ENCODE measurements at regions not wholly inside any gene's neighbourhood (a gene's known extent, or its start where the extent isn't known, plus 50 kb on each side); places are given as distances from the start of the nearest gene placed in this dataset.
"Not testable (repeated sequence)": the region's sequence is repeated elsewhere in the genome, so short reads cannot be mapped to it uniquely, and the experiment has no call there.

- intact Hi-C loops (cut with DNase I; ENCODE audit: low total_unique reads) (no loop called here), in situ Hi-C loops (cut with MboI; ENCODE audit: low sequenced_read_pairs in 4 of 4) (no loop called here)
- Histone ChIP-seq H3K27ac (no peak overlapping the region), H3K4me1 (no peaks in the 10 kb centered on the region), H3K36me3 (no peaks in the 10 kb centered on the region), H3K9me3 (no peaks in the 10 kb centered on the region), H3K27me3 (no peaks in the 10 kb centered on the region), H3K4me3 (no peak overlapping the region)
- DNase-seq (no peak), ATAC-seq (no peak)
- no peak for TF ChIP-seq POLR2A (IDR thresholded peaks at IDR 0.05)
- no peak for TF ChIP-seq CTCF (IDR thresholded peaks at IDR 0.05 in 4 of 5, conservative IDR thresholded peaks at IDR 0.05 in 1 of 5)
Observed at GRCh38 chr7:145831616-145832206, 284.9 kb upstream of the CNTNAP2 start.

GRCh38 chr7:145817687-145818086 is 298.9 kb upstream of the CNTNAP2 start:
- H3K4me3 ChIP-seq, result no peak overlapping the region
- H3K4me1 ChIP-seq, result no peaks in the 10 kb centered on the region
- H3K27me3 ChIP-seq, result no peaks in the 10 kb centered on the region
- no peak overlapping the region for H3K27ac ChIP-seq
- DNase-seq, result no peak
- no peak for TF ChIP-seq POLR2A (IDR thresholded peaks at IDR 0.05)
- TF ChIP-seq CTCF (IDR thresholded peaks at IDR 0.05 in 4 of 5, conservative IDR thresholded peaks at IDR 0.05 in 1 of 5), result no peak
- in situ Hi-C loops (cut with MboI; ENCODE audit: low sequenced_read_pairs in 4 of 4), result no loop called here
- H3K36me3 ChIP-seq, result no peaks in the 10 kb centered on the region
- intact Hi-C loops (cut with DNase I; ENCODE audit: low total_unique reads), result no loop called here
- no peaks in the 10 kb centered on the region for H3K9me3 ChIP-seq
- ATAC-seq, result no peak

- intact Hi-C loops (cut with DNase I; ENCODE audit: low total_unique reads) (no loop called here), in situ Hi-C loops (cut with MboI; ENCODE audit: low sequenced_read_pairs in 4 of 4) (no loop called here)
- DNase-seq, result no peak
- Histone ChIP-seq H3K27me3 (no peaks in the 10 kb centered on the region), H3K4me3 (no peak overlapping the region), H3K9me3 (no peaks in the 10 kb centered on the region), H3K4me1 (no peaks in the 10 kb centered on the region), H3K27ac (no peak overlapping the region), H3K36me3 (no peaks in the 10 kb centered on the region)
- no peak for TF ChIP-seq CTCF (IDR thresholded peaks at IDR 0.05 in 4 of 5, conservative IDR thresholded peaks at IDR 0.05 in 1 of 5)
- TF ChIP-seq POLR2A (IDR thresholded peaks at IDR 0.05), result no peak
- no peak for ATAC-seq
Observed at GRCh38 chr7:145812218-145812617, 304.4 kb upstream of the CNTNAP2 start.

- H3K27ac ChIP-seq; ATAC-seq; H3K27me3 ChIP-seq; H3K9me3 ChIP-seq; H3K36me3 ChIP-seq; H3K4me1 ChIP-seq; in situ Hi-C loops (cut with MboI; ENCODE audit: low sequenced_read_pairs in 4 of 4); intact Hi-C loops (cut with DNase I; ENCODE audit: low total_unique reads); DNase-seq; H3K4me3 ChIP-seq: not testable (repeated sequence)
Observed at GRCh38 chr7:145805496-145805895, 311.1 kb upstream of the CNTNAP2 start.

GRCh38 chr7:145797507-145797906 is 319.1 kb upstream of the CNTNAP2 start:
- H3K4me1 ChIP-seq, result no peaks in the 10 kb centered on the region
- no peaks in the 10 kb centered on the region for H3K9me3 ChIP-seq
- no peaks in the 10 kb centered on the region for H3K27me3 ChIP-seq
- intact Hi-C loops (cut with DNase I; ENCODE audit: low total_unique reads), result no loop called here
- in situ Hi-C loops (cut with MboI; ENCODE audit: low sequenced_read_pairs in 4 of 4), result no loop called here
- no peaks in the 10 kb centered on the region for H3K36me3 ChIP-seq
- ATAC-seq (no peak), DNase-seq (no peak)
- TF ChIP-seq POLR2A (IDR thresholded peaks at IDR 0.05) (no peak), CTCF (IDR thresholded peaks at IDR 0.05 in 4 of 5, conservative IDR thresholded peaks at IDR 0.05 in 1 of 5) (no peak)
- H3K4me3 ChIP-seq, result no peak overlapping the region
- H3K27ac ChIP-seq, result no peak overlapping the region
